ENCODE measurements at regions not wholly inside any gene's neighbourhood (a gene's known extent, or its start where the extent isn't known, plus 50 kb on each side); places are given as distances from the start of the nearest gene placed in this dataset.

- TF ChIP-seq CTCF (IDR thresholded peaks at IDR 0.05; ENCODE audit: low read depth, low read length, missing input control), result no peak
- TF ChIP-seq MAX (IDR thresholded peaks at IDR 0.05), result no peak
- TF ChIP-seq EGR1 (IDR thresholded peaks at IDR 0.05; ENCODE audit: low read depth in 2 of 2), result no peak
- no peak for TF ChIP-seq ATF3 (IDR thresholded peaks at IDR 0.05)
- no peak for TF ChIP-seq TAF1 (conservative IDR thresholded peaks at IDR 0.05)
- TF ChIP-seq JUND (IDR thresholded peaks at IDR 0.05), result no peak
- no peak for TF ChIP-seq GABPA (IDR thresholded peaks at IDR 0.05 in 1 of 2, conservative IDR thresholded peaks at IDR 0.05 in 1 of 2)
Observed at GRCh38 chr15:62558640-62559380, 393.7 kb upstream of the C2CD4B start.

Measured in liver (tissue), 3 donors.